ENCODE measurements at regions not wholly inside any gene's neighbourhood (a gene's known extent, or its start where the extent isn't known, plus 50 kb on each side); places are given as distances from the start of the nearest gene placed in this dataset.

GRCh38 chr9:36456480-36457065, 56.5 kb upstream of the RNF38 start:
- DNase-seq (ENCODE audit: low read depth in 2 of 2) = peak in 1 of 2 donors; percentile 36
- H3K27me3 ChIP-seq (ENCODE audit: control insufficient read depth, insufficient read depth, low read length) = no peaks in the 10 kb centered on the region
- H3K4me1 ChIP-seq (ENCODE audit: control insufficient read depth, extremely low read depth, insufficient read depth, low read length) = no peaks in the 10 kb centered on the region
- H4K20me1 ChIP-seq (ENCODE audit: control insufficient read depth, extremely low read depth, insufficient read depth, low read length) = no peaks in the 10 kb centered on the region
- no peak overlapping the region for H3K4me3 ChIP-seq (replicated peaks in 1 of 4; ENCODE audit: control extremely low read depth in 1 of 4, insufficient read depth in 1 of 4, low read depth in 3 of 4, low read length in 4 of 4)
- no peaks in the 10 kb centered on the region for H3K79me2 ChIP-seq (ENCODE audit: control insufficient read depth, insufficient read depth, low read length)
- no peaks in the 10 kb centered on the region for H3K9me3 ChIP-seq (ENCODE audit: control insufficient read depth, insufficient read depth, low read depth, low read length)
- H3K36me3 ChIP-seq (ENCODE audit: control insufficient read depth, insufficient read depth, low read length) = no peaks in the 10 kb centered on the region
- TF ChIP-seq, protein P1, sequence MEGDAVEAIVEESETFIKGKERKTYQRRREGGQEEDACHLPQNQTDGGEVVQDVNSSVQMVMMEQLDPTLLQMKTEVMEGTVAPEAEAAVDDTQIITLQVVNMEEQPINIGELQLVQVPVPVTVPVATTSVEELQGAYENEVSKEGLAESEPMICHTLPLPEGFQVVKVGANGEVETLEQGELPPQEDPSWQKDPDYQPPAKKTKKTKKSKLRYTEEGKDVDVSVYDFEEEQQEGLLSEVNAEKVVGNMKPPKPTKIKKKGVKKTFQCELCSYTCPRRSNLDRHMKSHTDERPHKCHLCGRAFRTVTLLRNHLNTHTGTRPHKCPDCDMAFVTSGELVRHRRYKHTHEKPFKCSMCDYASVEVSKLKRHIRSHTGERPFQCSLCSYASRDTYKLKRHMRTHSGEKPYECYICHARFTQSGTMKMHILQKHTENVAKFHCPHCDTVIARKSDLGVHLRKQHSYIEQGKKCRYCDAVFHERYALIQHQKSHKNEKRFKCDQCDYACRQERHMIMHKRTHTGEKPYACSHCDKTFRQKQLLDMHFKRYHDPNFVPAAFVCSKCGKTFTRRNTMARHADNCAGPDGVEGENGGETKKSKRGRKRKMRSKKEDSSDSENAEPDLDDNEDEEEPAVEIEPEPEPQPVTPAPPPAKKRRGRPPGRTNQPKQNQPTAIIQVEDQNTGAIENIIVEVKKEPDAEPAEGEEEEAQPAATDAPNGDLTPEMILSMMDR (conservative IDR thresholded peaks at IDR 0.05 in 1 of 2, IDR thresholded peaks at IDR 0.05 in 1 of 2; ENCODE audit: low read depth in 1 of 2, low read length in 2 of 2) = no peak
- TF ChIP-seq EZH2 (IDR thresholded peaks at IDR 0.05; ENCODE audit: low read length, missing control alignments) = no peak
- H3K4me2 ChIP-seq (ENCODE audit: extremely low read depth, insufficient read depth, low read length) = no peak overlapping the region
- no peak overlapping the region for H3K9ac ChIP-seq (ENCODE audit: insufficient read depth, low read length)
- H3K27ac ChIP-seq (ENCODE audit: insufficient read depth, low read length) = no peak overlapping the region
- H2AFZ ChIP-seq (ENCODE audit: low read length) = no peak overlapping the region

DNA sequence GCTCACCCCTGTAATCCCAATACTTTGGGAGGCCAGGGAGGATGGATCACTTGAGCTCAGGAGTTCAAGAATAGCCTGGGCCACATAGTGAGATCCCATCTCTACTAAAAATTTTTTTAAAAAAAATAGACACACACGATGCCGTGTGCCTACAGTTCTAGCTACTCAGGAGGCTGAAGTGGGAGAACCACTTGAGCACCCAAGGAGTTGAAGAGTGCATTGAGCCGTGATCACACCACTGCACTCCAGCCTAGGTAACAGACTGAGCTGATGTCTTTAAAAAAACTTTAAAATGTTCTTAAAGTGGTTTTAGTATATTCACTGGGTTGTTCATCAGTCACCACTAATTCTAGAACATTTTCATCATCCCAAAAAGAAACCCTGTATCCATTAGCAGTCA, 51.9 kb upstream of the RNF38 start:
- Histone ChIP-seq H3K9ac (ENCODE audit: insufficient read depth, low read length) (no peak overlapping the region), H3K9me3 (ENCODE audit: control insufficient read depth, insufficient read depth, low read depth, low read length) (no peaks in the 10 kb centered on the region), H4K20me1 (ENCODE audit: control insufficient read depth, extremely low read depth, insufficient read depth, low read length) (no peaks in the 10 kb centered on the region), H3K79me2 (ENCODE audit: control insufficient read depth, insufficient read depth, low read length) (no peaks in the 10 kb centered on the region), H3K4me2 (ENCODE audit: extremely low read depth, insufficient read depth, low read length) (no peak overlapping the region), H3K27ac (ENCODE audit: insufficient read depth, low read length) (no peak overlapping the region), H2AFZ (ENCODE audit: low read length) (no peak overlapping the region), H3K27me3 (ENCODE audit: control insufficient read depth, insufficient read depth, low read length) (no peaks in the 10 kb centered on the region), H3K36me3 (ENCODE audit: control insufficient read depth, insufficient read depth, low read length) (no peaks in the 10 kb centered on the region), H3K4me1 (ENCODE audit: control insufficient read depth, extremely low read depth, insufficient read depth, low read length) (no peaks in the 10 kb centered on the region), H3K4me3 (replicated peaks in 1 of 4; ENCODE audit: control extremely low read depth in 1 of 4, insufficient read depth in 1 of 4, low read depth in 3 of 4, low read length in 4 of 4) (no peak overlapping the region)
- DNase-seq (ENCODE audit: low read depth in 2 of 2) = no peak
- no peak for TF ChIP-seq EZH2 (IDR thresholded peaks at IDR 0.05; ENCODE audit: low read length, missing control alignments)
- TF ChIP-seq, protein P1 (conservative IDR thresholded peaks at IDR 0.05 in 1 of 2, IDR thresholded peaks at IDR 0.05 in 1 of 2; ENCODE audit: low read depth in 1 of 2, low read length in 2 of 2) = no peak

- no peaks in the 10 kb centered on the region for H3K4me1 ChIP-seq (ENCODE audit: control insufficient read depth, extremely low read depth, insufficient read depth, low read length)
These were observed 50.2 kb upstream of the RNF38 start for GRCh38 chr9:36450110-36450732.

More at GRCh38 chr9:36450110-36450732, 50.2 kb upstream of the RNF38 start:
- no peak overlapping the region for H3K4me3 ChIP-seq (replicated peaks in 1 of 4; ENCODE audit: control extremely low read depth in 1 of 4, insufficient read depth in 1 of 4, low read depth in 3 of 4, low read length in 4 of 4)
- peak; percentile 36 to 69 for DNase-seq (ENCODE audit: low read depth in 2 of 2)
- H3K36me3 ChIP-seq (ENCODE audit: control insufficient read depth, insufficient read depth, low read length) = no peaks in the 10 kb centered on the region
- H3K79me2 ChIP-seq (ENCODE audit: control insufficient read depth, insufficient read depth, low read length) = no peaks in the 10 kb centered on the region
- H2AFZ ChIP-seq (ENCODE audit: low read length) = no peak overlapping the region
- no peak overlapping the region for H3K9ac ChIP-seq (ENCODE audit: insufficient read depth, low read length)
- TF ChIP-seq, protein P1 (conservative IDR thresholded peaks at IDR 0.05 in 1 of 2, IDR thresholded peaks at IDR 0.05 in 1 of 2; ENCODE audit: low read depth in 1 of 2, low read length in 2 of 2) = peak; percentile 65 to 81
- no peak for TF ChIP-seq EZH2 (IDR thresholded peaks at IDR 0.05; ENCODE audit: low read length, missing control alignments)
- H3K27me3 ChIP-seq (ENCODE audit: control insufficient read depth, insufficient read depth, low read length) = no peaks in the 10 kb centered on the region
- no peaks in the 10 kb centered on the region for H3K9me3 ChIP-seq (ENCODE audit: control insufficient read depth, insufficient read depth, low read depth, low read length)
- H3K4me2 ChIP-seq (ENCODE audit: extremely low read depth, insufficient read depth, low read length) = no peak overlapping the region
- no peak overlapping the region for H3K27ac ChIP-seq (ENCODE audit: insufficient read depth, low read length)
- H4K20me1 ChIP-seq (ENCODE audit: control insufficient read depth, extremely low read depth, insufficient read depth, low read length) = no peaks in the 10 kb centered on the region
